H1 (cell line): ENCODE measurements at regions not wholly inside any gene's neighbourhood (a gene's known extent, or its start where the extent isn't known, plus 50 kb on each side); places are given as distances from the start of the nearest gene placed in this dataset.

ENCODE experiments used
- ATF3 ChIP-seq: IDR thresholded peaks from 2 replicates; pipeline ENCODE4 v1.6.1; 2011; ENCODE audit warnings: low read depth, mild to moderate bottlenecking, low read length; ENCODE audit not compliant: insufficient read depth
- CEBPB ChIP-seq: IDR thresholded peaks from 2 replicates; pipeline ENCODE4 v1.6.1; 2012; ENCODE audit warnings: low read depth, low read length
- CHD7 ChIP-seq: fragments of 300-600 bp; sonication (generic); IDR thresholded peaks from 2 replicates; pipeline ENCODE4 v1.7.1; 2012; ENCODE audit warnings: low read length, moderate library complexity, mild to moderate bottlenecking, inconsistent platforms; ENCODE audit not compliant: insufficient replicate concordance
- EP300 ChIP-seq, 2 experiments: IDR thresholded peaks; 1 replicate in 1 of 2; 2 replicates in 1 of 2; pipeline ENCODE4 v1.6.1; 2011 to 2012; ENCODE audit warnings: low read depth in 2 of 2, low read length in 2 of 2, mild to moderate bottlenecking in 2 of 2, borderline replicate concordance in 1 of 2, inconsistent platforms in 1 of 2, moderate library complexity in 1 of 2
- JUN ChIP-seq: IDR thresholded peaks from 2 replicates; pipeline ENCODE4 v1.6.1; 2011; ENCODE audit warnings: low read depth, mild to moderate bottlenecking, improper control_type of control experiment, low read length
- JUND ChIP-seq: IDR thresholded peaks from 2 replicates; pipeline ENCODE4 v1.6.1; 2011; ENCODE audit warnings: mild to moderate bottlenecking, improper control_type of control experiment, low read length
- PHF8 ChIP-seq: fragments of 200-600 bp; sonication (generic); conservative IDR thresholded peaks from 2 replicates; pipeline ENCODE4 v1.7.1; 2012; ENCODE audit warnings: low read depth, mild to moderate bottlenecking, inconsistent platforms, low read length, moderate library complexity
- SAP30 ChIP-seq: fragments of 300-600 bp; sonication (generic); IDR thresholded peaks from 2 replicates; pipeline ENCODE4 v1.7.1; 2012; ENCODE audit warnings: low read length, moderate library complexity, mild to moderate bottlenecking, inconsistent platforms; ENCODE audit not compliant: insufficient read depth, insufficient replicate concordance
- SRF ChIP-seq: IDR thresholded peaks from 2 replicates; pipeline ENCODE4 v1.6.1; 2011; ENCODE audit warnings: mild to moderate bottlenecking, low read depth, low read length, moderate library complexity

GRCh38 chr7:114073701-114074100, 154.9 kb upstream of the PPP1R3A start (continued):
- TF ChIP-seq CHD7 (no peak), SAP30 (no peak), JUN (no peak), ATF3 (no peak), EP300 (IDR thresholded peaks at IDR 0.05; ENCODE audit: borderline replicate concordance in 1 of 2, low read depth in 2 of 2, low read length in 2 of 2) (no peak), SRF (no peak), CEBPB (no peak), PHF8 (no peak), JUND (no peak)
